ENCODE measurements at regions not wholly inside any gene's neighbourhood (a gene's known extent, or its start where the extent isn't known, plus 50 kb on each side); places are given as distances from the start of the nearest gene placed in this dataset.
A peak's percentile ranks its signal among the peaks of the same experiment; 100 is the strongest.
"Not testable (repeated sequence)": the region's sequence is repeated elsewhere in the genome, so short reads cannot be mapped to it uniquely, and the experiment has no call there.

DNA sequence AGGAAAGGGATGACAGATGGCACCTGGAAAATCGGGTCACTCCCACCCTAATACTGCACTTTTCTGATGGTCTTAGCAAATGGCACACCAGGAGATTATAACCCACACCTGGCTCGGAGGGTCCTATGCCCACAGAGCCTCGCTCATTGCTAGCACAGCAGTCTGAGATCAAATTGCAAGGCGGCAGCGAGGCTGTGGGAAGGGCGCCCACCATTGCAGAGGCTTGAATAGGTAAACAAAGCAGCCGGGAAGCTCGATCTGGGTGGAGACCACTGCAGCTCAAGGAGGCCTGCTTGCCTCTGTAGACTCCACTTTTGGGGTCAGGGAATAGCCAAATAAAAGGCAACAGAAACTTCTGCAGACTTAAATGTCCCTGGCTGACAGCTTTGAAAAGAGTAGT, 622.7 kb upstream of the ZNF804A start:
- not testable (repeated sequence) for H3K36me3 ChIP-seq (replicated peaks; ENCODE audit: control insufficient read depth, insufficient read depth, low read length); H3K4me3 ChIP-seq (ENCODE audit: insufficient read depth, low read depth, low read length); DNase-seq; H3K27me3 ChIP-seq (ENCODE audit: control insufficient read depth, insufficient read depth, low read length)

DNA sequence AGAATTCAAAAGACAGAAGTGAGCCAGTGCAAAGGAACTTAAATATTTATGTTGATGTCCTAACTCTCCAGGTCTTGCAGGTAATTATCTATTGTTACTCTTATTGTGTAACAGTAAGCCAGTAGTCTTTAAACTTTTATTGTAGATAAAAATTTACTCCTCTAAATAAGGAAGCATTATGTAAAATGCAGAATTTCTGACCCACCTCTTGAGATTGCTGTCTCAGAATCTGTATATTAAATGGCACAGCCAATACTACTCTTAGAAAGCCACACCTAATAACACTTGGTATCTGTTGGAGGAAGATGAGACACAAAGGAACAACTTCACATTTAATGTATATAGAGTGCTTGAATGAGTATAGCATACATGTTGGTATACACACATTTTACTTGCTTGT, 613.5 kb upstream of the ZNF804A start:
- Histone ChIP-seq H3K36me3 (replicated peaks; ENCODE audit: control insufficient read depth, insufficient read depth, low read length) (no peaks in the 10 kb centered on the region), H3K4me3 (ENCODE audit: insufficient read depth, low read depth, low read length) (no peak overlapping the region), H3K27me3 (ENCODE audit: control insufficient read depth, insufficient read depth, low read length) (no peaks in the 10 kb centered on the region)
- no peak for DNase-seq

DNA sequence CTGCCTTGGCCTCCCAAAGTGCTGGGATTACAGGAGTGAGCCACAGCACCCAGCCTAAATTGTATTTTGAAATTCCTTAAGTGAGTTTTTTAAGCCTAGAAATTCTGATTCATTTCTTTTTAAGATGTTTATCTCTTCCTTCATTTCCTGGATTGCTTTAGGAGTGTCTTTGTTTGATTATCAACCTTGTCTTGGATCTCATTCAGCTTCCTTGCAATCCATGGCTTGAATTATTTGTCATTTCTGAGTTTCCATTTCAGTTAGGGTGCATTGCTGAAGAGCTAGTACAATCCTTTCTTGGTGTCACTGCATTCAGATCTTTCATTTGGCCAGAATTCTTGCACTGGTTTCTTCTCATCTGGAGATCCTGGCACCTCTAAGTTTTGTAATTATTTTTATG, 606.4 kb upstream of the ZNF804A start:
- Histone ChIP-seq H3K36me3 (replicated peaks; ENCODE audit: control insufficient read depth, insufficient read depth, low read length) (no peaks in the 10 kb centered on the region), H3K4me3 (ENCODE audit: insufficient read depth, low read depth, low read length) (no peak overlapping the region), H3K27me3 (ENCODE audit: control insufficient read depth, insufficient read depth, low read length) (no peaks in the 10 kb centered on the region)
- DNase-seq, result no peak

DNA sequence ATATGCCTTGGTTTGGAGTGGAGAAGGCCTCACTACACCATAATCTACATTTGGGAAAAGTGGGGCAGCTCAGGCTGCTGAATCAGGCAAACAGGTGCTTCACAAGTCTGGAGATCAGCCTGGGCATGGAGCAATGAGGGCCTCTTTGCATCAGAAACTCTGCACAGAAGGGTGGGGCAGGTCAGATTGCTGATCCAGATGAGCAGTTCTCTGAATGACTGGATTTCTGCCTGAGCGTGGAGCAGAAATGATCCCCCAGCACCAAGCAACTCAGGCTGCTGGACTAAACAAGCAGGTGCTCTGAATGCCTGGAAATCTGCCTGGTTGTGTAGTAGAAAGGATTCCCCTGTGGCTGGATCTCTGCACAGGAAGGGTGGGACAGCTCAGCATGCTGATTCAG, 605.3 kb upstream of the ZNF804A start:
- H3K27me3 ChIP-seq (ENCODE audit: control insufficient read depth, insufficient read depth, low read length), result no peaks in the 10 kb centered on the region
- no peaks in the 10 kb centered on the region for H3K36me3 ChIP-seq (replicated peaks; ENCODE audit: control insufficient read depth, insufficient read depth, low read length)
- H3K4me3 ChIP-seq (ENCODE audit: insufficient read depth, low read depth, low read length), result no peak overlapping the region
- no peak for DNase-seq

DNA sequence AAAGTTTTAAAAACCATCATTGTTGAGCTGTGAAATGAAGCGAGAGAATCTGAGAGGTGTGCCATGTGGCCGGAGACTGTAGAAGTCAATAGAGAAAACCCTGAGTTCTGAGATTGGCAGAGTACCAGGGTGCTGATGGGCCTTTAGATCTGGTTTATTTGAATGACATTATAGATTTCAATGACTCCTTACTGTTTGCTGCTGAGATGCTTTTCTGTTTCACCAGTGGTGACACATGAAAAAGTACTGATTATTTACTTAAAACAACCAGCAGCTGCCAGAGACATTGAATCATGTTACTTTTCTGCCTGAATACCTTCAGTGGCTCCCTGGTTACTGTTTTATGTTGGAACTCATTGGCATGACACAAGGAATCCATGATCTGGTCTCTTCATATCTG, 602.7 kb upstream of the ZNF804A start:
- Histone ChIP-seq H3K4me3 (ENCODE audit: insufficient read depth, low read depth, low read length) (no peak overlapping the region), H3K27me3 (ENCODE audit: control insufficient read depth, insufficient read depth, low read length) (no peaks in the 10 kb centered on the region), H3K36me3 (replicated peaks; ENCODE audit: control insufficient read depth, insufficient read depth, low read length) (no peaks in the 10 kb centered on the region)
- no peak for DNase-seq

DNA sequence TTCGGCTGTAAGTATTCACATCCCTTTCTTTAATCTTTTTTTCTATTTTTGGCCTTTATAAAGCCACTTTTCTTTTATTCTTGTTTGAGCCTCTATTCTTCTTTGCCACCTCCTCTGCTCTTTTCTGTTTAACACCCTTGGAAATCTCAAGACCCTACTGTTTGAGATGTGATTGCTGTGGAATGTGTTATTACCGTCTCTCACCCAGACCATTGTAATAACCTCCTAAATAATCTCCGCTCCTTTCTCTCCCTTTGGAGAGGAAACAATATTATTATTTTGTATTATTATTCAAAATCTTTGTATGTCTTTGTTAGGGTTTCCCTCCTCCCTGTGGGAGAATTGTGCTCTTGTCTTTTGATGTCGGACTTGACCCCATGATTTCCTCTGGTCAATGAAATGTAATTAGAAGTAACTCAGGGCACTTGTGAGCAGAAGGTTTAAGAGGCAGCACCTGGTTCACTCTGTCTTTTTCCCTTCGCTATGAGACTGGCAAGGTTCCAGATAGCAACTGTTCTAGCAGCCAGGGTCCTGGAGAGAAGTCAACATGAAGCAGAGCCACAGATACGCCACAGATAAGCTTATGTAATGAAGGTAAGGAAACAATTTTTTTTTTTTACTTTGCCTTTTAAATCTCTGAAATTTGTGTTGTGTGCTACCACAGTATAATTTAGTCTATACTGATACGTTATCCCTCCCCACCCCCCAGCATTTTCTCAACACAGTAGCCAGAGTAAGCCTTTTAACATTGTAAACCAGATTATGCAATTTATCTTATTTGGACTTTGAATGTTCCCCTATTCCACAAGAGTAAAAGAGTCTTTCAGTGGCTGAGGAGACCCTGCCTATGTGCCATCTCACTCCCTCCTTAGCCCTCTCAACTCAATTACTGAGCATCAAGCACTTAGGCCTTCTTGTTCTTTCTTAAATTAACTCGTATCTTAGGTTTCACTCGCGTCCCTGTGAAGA, 601.2 kb upstream of the ZNF804A start:
- H3K36me3 ChIP-seq (replicated peaks; ENCODE audit: control insufficient read depth, insufficient read depth, low read length), result no peaks in the 10 kb centered on the region
- H3K4me3 ChIP-seq (ENCODE audit: insufficient read depth, low read depth, low read length), result no peak overlapping the region
- DNase-seq, result peak; percentile 0
- no peaks in the 10 kb centered on the region for H3K27me3 ChIP-seq (ENCODE audit: control insufficient read depth, insufficient read depth, low read length)

DNA sequence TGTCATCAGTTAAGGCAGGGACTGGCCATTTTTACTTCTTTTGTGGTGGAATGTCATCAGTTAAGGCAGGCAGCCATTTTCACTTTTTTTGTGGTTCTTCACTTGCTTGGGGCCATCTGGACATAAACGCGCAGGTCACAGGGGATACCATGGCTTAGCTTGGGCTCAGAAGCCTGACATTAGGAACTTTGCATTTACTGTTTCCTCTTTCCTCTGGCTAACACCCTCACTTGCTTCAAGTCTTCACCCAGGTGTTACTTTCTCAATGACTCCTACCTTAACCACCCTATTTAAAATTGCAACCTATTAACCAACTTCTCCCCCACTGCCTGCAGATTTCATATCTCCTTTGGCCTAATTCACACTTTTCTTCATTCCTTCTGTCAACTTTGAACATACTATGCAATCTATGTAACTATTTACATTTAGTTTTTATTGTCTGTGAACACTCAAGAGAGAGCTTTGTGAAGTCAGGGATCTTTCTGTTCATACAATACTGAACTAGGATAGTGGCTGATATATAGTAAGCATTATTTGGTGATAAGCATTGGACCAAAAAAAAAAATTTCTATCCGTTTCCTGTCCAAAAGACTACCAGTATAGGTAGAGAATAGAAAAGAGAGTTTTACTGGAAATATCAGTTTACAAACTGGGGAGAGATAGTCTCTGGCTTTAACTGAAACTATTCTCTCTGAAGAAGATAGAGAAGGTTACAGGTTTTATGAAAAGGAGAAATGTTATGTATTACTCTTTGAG, 600.1 kb upstream of the ZNF804A start:
- H3K27me3 ChIP-seq (ENCODE audit: control insufficient read depth, insufficient read depth, low read length), result no peaks in the 10 kb centered on the region
- H3K36me3 ChIP-seq (replicated peaks; ENCODE audit: control insufficient read depth, insufficient read depth, low read length), result no peaks in the 10 kb centered on the region
- no peak overlapping the region for H3K4me3 ChIP-seq (ENCODE audit: insufficient read depth, low read depth, low read length)
- DNase-seq, result no peak

DNA sequence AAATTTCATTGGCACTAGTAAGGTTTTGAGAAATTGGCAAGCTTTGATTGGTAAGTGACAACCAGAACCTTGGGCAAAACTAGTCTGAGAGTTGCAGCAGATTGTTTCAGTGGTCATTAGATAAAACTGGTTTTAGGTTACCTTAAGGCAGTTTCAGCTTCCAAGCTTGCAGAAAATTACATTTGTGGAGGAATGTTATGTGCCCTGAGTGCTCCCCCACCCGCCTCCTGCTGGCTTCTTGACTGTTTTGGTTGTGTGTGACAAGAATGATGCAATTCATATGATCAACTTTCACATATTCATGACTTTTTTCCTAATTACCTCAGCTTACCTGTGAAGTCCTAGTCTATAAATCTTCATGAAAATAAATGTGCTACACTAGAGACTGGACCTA, 599.5 kb upstream of the ZNF804A start:
- Histone ChIP-seq H3K4me3 (ENCODE audit: insufficient read depth, low read depth, low read length) (no peak overlapping the region), H3K36me3 (replicated peaks; ENCODE audit: control insufficient read depth, insufficient read depth, low read length) (no peaks in the 10 kb centered on the region), H3K27me3 (ENCODE audit: control insufficient read depth, insufficient read depth, low read length) (no peaks in the 10 kb centered on the region)
- no peak for DNase-seq

DNA sequence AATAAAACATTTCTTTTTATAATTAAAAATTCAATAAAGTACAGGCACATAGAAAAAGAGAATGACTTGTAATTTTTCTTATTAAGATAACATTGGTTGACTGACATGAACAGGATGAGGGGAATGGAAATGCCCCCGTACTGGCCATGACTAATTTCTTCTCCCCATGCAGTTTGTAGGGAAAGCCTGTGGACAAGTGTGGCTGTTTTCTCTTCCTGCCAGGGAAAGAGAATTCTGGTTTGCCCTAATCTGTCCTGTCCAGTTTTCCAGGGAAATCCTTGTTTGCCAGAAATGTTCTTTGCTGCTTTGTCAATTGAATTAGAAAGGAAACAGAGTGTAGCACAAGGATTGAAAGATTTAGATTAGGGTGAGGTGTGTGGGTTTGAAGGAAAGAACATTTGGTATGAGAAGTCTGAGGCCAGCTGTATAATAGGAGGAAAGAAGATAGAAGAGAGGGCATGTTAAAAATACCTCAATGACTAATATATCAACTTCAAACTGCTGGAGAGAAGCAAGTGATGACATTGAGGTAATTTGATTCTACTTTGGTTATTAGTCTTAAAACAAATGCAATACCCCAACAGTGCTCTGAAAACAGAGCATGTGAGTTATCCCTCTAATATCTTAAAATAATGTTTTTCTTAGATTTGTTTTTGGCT, 593.9 kb upstream of the ZNF804A start:
- DNase-seq, result no peak
- Histone ChIP-seq H3K27me3 (ENCODE audit: control insufficient read depth, insufficient read depth, low read length) (no peaks in the 10 kb centered on the region), H3K36me3 (replicated peaks; ENCODE audit: control insufficient read depth, insufficient read depth, low read length) (no peaks in the 10 kb centered on the region), H3K4me3 (ENCODE audit: insufficient read depth, low read depth, low read length) (no peak overlapping the region)

DNA sequence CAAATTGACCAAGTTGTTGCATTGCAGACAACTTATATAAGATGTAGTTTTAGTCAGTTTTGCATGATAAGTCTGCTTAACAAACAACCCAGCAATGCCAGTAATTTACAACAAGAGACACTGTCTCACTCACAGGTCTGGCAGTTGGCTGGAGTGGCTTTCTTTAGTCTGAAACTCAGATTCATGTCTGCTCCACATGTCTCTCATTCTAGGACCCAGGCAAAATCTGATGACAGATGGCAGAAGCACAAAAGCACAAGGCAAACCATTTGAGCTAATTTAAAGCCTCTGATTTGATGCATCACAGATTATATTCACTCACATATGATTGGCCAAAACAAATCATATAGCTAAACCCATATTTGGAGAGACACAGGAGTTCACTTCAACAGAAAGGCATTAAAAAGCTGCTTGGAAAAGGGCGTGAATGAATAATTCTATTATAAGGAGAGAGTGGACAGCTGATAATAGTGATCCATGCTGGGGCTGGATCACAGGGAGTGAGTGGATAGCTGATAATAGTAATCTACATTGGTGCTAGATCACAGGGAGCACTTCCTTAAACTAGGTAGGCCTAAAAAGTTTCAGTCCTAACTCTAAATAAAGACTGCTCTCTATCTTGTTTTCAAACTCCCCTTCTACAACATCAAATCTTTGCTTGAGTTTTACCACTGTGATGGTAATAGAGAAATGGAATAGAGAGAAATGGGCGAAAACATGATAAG, 593.2 kb upstream of the ZNF804A start:
- DNase-seq, result no peak
- Histone ChIP-seq H3K4me3 (ENCODE audit: insufficient read depth, low read depth, low read length) (no peak overlapping the region), H3K27me3 (ENCODE audit: control insufficient read depth, insufficient read depth, low read length) (no peaks in the 10 kb centered on the region), H3K36me3 (replicated peaks; ENCODE audit: control insufficient read depth, insufficient read depth, low read length) (no peaks in the 10 kb centered on the region)

DNA sequence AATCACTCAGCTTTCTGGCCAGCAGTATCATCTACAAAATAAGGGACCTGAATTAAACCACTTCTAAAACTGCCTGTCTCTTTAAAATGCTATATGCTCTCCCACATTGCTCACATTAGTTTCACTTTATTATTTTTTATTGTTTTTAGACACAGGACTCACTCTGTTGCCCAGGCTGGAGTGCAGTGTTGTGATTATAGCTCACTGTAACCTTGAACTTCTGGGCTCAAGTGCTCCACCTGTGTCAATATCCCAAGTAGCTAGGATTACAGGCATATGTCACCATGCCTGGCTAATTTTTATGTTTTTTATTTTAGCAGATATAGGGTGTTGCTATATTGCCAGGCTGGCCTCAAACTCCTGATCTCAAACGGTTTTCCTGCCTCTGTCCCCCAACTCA, 591.3 kb upstream of the ZNF804A start:
- Histone ChIP-seq H3K4me3 (ENCODE audit: insufficient read depth, low read depth, low read length) (no peak overlapping the region), H3K36me3 (replicated peaks; ENCODE audit: control insufficient read depth, insufficient read depth, low read length) (no peaks in the 10 kb centered on the region), H3K27me3 (ENCODE audit: control insufficient read depth, insufficient read depth, low read length) (no peaks in the 10 kb centered on the region)
- DNase-seq, result no peak

DNA sequence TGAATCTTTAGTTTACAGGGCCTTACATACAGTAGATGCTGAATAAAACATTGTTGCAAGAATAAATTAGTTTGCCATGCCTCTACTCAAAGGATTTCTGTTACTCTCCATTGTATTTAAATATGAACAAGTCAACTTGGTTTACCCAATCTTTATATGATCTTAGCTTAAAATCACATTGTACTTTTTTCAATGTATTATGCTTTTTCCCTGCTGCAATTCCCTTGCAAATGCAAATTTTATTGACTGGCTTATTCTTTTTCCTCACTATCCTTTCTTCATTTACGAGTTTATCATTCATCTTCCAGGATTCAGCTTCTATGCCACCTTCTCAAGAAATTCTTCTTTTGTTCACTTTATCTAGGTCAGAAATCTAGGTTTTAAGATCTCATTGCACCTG, 571.4 kb upstream of the ZNF804A start:
- DNase-seq, result no peak
- H3K4me3 ChIP-seq (ENCODE audit: insufficient read depth, low read depth, low read length), result no peak overlapping the region
- H3K36me3 ChIP-seq (replicated peaks; ENCODE audit: control insufficient read depth, insufficient read depth, low read length), result no peaks in the 10 kb centered on the region
- no peaks in the 10 kb centered on the region for H3K27me3 ChIP-seq (ENCODE audit: control insufficient read depth, insufficient read depth, low read length)

DNA sequence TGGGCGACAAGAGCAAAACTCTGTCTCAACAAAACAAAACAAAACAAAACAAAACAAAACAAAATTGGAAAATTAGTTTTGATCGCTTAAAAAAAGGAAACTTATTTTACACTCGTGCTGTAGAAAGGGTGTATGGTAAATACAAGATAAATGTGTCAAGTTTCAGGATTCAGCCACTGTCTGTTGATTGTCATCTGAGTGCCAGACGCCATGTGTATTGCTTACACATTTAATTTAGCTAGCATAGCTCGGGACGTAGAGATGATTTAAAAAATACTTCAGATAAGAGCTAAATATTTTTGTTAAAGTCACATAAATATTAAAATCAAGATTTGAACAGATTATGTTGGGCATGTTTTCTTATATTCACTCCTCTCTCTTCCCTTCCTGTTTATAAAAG, 568.1 kb upstream of the ZNF804A start:
- Histone ChIP-seq H3K4me3 (ENCODE audit: insufficient read depth, low read depth, low read length) (no peak overlapping the region), H3K27me3 (ENCODE audit: control insufficient read depth, insufficient read depth, low read length) (no peaks in the 10 kb centered on the region), H3K36me3 (replicated peaks; ENCODE audit: control insufficient read depth, insufficient read depth, low read length) (no peaks in the 10 kb centered on the region)
- DNase-seq, result no peak

DNA sequence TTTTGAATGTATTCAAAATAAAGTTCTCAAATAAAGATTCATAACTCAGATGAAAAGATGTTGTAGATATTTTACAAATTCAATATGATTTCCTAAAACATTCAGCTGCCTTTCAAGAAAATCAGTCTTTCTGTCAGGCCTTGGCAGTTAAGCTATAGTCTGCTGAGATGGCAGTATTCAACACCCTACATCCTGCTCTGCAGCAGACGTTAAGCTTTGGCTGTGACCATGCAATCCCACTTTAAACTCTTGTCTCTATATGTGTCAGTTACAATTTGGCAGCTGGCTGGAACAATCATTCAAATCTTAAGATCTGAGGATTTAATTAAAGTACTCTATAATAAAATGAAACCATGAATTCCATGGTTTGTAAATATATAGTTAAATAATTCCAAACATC, 567.3 kb upstream of the ZNF804A start:
- DNase-seq, result no peak
- Histone ChIP-seq H3K36me3 (replicated peaks; ENCODE audit: control insufficient read depth, insufficient read depth, low read length) (no peaks in the 10 kb centered on the region), H3K27me3 (ENCODE audit: control insufficient read depth, insufficient read depth, low read length) (no peaks in the 10 kb centered on the region), H3K4me3 (ENCODE audit: insufficient read depth, low read depth, low read length) (no peak overlapping the region)
